ENCODE measurements at regions not wholly inside any gene's neighbourhood (a gene's known extent, or its start where the extent isn't known, plus 50 kb on each side); places are given as distances from the start of the nearest gene placed in this dataset.
A peak's percentile ranks its signal among the peaks of the same experiment; 100 is the strongest.

DNA sequence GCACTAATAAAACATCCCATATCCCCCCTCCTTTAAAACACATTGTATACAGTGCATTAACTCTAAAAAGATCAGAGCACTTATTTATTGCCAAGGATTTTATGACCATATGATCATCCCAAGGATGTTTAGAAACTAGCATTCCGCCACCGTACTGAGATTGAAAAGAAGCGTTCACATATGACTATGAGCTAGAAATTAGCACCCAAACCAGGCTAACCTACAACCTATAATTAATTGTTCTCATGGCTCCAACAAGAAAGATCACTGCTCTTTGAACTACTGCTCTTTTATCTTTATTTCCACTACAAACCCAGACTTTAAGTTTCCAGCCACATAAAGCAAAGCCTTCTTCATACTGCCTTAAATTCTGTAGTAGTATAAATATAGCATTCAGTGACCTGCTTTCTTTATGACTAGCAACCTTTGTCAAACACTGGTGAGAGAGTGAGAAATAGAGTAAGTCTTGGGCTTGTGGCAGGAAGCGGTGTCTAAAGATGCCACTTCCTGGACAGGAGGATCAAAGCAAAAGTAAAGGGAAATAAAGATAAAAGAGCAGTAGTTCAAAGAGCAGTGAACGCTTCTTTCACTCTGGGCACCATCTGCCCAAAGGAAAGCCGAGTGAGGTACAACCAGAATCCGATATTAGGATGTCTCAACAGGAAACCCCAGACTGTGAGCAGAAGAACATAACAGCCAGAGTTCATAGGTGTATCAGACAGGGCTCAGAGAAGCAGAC, 151.1 kb upstream of the ERCC6L2 start:
- no peak overlapping the region for H2AFZ ChIP-seq
- H3K9me2 ChIP-seq (replicated peaks; ENCODE audit: insufficient read depth), result no peaks in the 10 kb centered on the region
- DNase-seq (ENCODE audit: low spot score), result no peak
- peak overlapping the region; percentile 45 for H3K4me2 ChIP-seq
- no peaks in the 10 kb centered on the region for H3K27me3 ChIP-seq
- no peaks in the 10 kb centered on the region for H3K36me3 ChIP-seq (replicated peaks; ENCODE audit: insufficient read depth, low read depth)
- WGBS (ENCODE audit: low lambda C conversion rate, missing lambda C conversion rate), result 27% methylated on average over 7 of the region's 7 CpGs
- peak overlapping the region; percentile 60 for H3K27ac ChIP-seq
- TF ChIP-seq EZH2phosphoT487 (IDR thresholded peaks at IDR 0.05; ENCODE audit: low read depth, severe bottlenecking, unreplicated experiment) (no peak), EZH2 (IDR thresholded peaks at IDR 0.05; ENCODE audit: borderline replicate concordance) (no peak)
- TF ChIP-seq, protein P1, sequence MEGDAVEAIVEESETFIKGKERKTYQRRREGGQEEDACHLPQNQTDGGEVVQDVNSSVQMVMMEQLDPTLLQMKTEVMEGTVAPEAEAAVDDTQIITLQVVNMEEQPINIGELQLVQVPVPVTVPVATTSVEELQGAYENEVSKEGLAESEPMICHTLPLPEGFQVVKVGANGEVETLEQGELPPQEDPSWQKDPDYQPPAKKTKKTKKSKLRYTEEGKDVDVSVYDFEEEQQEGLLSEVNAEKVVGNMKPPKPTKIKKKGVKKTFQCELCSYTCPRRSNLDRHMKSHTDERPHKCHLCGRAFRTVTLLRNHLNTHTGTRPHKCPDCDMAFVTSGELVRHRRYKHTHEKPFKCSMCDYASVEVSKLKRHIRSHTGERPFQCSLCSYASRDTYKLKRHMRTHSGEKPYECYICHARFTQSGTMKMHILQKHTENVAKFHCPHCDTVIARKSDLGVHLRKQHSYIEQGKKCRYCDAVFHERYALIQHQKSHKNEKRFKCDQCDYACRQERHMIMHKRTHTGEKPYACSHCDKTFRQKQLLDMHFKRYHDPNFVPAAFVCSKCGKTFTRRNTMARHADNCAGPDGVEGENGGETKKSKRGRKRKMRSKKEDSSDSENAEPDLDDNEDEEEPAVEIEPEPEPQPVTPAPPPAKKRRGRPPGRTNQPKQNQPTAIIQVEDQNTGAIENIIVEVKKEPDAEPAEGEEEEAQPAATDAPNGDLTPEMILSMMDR (IDR thresholded peaks at IDR 0.05; ENCODE audit: poor library complexity), result no peak
- peaks cover 31% of the 10 kb centered on the region for H3K4me1 ChIP-seq (ENCODE audit: insufficient read depth)
- no peak overlapping the region for H3K4me3 ChIP-seq
- H4K20me1 ChIP-seq (ENCODE audit: insufficient read depth, poor library complexity, severe bottlenecking), result no peaks in the 10 kb centered on the region
- no peaks in the 10 kb centered on the region for H3K9me3 ChIP-seq (ENCODE audit: low read depth)
- no peaks in the 10 kb centered on the region for H3K79me2 ChIP-seq

DNA sequence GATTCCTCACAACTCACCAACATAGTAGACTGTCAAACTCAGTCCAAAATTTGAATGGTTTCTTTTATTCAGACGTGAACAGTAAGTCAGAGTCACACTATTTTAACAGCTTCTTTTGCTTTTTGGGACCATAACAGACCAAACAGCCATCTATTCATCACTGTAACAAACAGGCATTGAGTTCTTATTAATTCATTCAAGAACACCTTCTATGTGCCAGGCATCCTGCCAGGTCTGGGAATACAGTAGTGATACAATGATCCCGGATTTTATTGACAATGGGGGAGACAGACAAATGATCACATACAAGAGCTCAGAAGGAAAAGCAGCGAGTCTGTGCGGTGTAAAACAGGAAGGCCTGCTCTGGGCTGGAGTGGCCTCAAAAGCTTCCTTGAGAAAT, 153.3 kb upstream of the ERCC6L2 start:
- Histone ChIP-seq H3K4me3 (no peak overlapping the region), H3K79me2 (no peaks in the 10 kb centered on the region), H3K36me3 (replicated peaks; ENCODE audit: insufficient read depth, low read depth) (no peaks in the 10 kb centered on the region), H3K9me3 (ENCODE audit: low read depth) (no peaks in the 10 kb centered on the region), H4K20me1 (ENCODE audit: insufficient read depth, poor library complexity, severe bottlenecking) (no peaks in the 10 kb centered on the region), H3K9me2 (replicated peaks; ENCODE audit: insufficient read depth) (no peaks in the 10 kb centered on the region), H3K4me1 (ENCODE audit: insufficient read depth) (peaks cover 35% of the 10 kb centered on the region), H2AFZ (no peak overlapping the region), H3K27me3 (no peaks in the 10 kb centered on the region), H3K27ac (peak overlapping the region; percentile 19), H3K4me2 (no peak overlapping the region)
- TF ChIP-seq EZH2 (IDR thresholded peaks at IDR 0.05; ENCODE audit: borderline replicate concordance) (no peak), EZH2phosphoT487 (IDR thresholded peaks at IDR 0.05; ENCODE audit: low read depth, severe bottlenecking, unreplicated experiment) (no peak)
- TF ChIP-seq, protein P1 (IDR thresholded peaks at IDR 0.05; ENCODE audit: poor library complexity), result no peak
- no peak for DNase-seq (ENCODE audit: low spot score)
- 61% methylated on average over 4 of the region's 4 CpGs for WGBS (ENCODE audit: low lambda C conversion rate, missing lambda C conversion rate)

DNA sequence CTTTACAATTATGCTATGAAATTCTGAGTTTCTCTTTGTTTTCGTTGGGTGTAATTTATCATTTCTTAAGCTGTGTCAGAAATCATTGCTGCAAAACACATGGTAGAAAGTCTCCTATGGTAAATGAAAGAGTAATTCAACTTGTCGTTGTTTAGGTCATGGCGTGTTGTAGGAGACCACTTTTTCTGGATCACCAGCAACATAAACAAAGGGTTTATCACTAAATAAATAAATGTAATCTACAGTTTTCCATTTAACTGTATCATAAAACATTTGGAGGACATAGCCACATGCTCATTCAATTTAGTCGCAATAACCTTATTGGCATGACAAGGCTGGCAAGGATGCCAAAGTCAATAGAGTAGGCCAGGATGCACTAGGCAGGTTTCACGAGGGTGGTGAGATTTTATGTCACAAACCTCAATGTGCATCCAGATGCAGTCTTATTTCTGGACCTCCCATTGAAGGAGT, 154.4 kb upstream of the ERCC6L2 start:
- Histone ChIP-seq H3K4me3 (no peak overlapping the region), H4K20me1 (ENCODE audit: insufficient read depth, poor library complexity, severe bottlenecking) (no peaks in the 10 kb centered on the region), H3K4me1 (ENCODE audit: insufficient read depth) (peaks cover 35% of the 10 kb centered on the region), H3K27ac (peak overlapping the region; percentile 53), H3K4me2 (no peak overlapping the region), H2AFZ (no peak overlapping the region), H3K36me3 (replicated peaks; ENCODE audit: insufficient read depth, low read depth) (no peaks in the 10 kb centered on the region), H3K27me3 (no peaks in the 10 kb centered on the region), H3K79me2 (no peaks in the 10 kb centered on the region), H3K9me3 (ENCODE audit: low read depth) (no peaks in the 10 kb centered on the region), H3K9me2 (replicated peaks; ENCODE audit: insufficient read depth) (no peaks in the 10 kb centered on the region)
- no peak for DNase-seq (ENCODE audit: low spot score)
- WGBS (ENCODE audit: low lambda C conversion rate, missing lambda C conversion rate), result 56% methylated on average over 5 of the region's 5 CpGs
- TF ChIP-seq EZH2 (IDR thresholded peaks at IDR 0.05; ENCODE audit: borderline replicate concordance) (no peak), EZH2phosphoT487 (IDR thresholded peaks at IDR 0.05; ENCODE audit: low read depth, severe bottlenecking, unreplicated experiment) (peak; percentile 70)

DNA sequence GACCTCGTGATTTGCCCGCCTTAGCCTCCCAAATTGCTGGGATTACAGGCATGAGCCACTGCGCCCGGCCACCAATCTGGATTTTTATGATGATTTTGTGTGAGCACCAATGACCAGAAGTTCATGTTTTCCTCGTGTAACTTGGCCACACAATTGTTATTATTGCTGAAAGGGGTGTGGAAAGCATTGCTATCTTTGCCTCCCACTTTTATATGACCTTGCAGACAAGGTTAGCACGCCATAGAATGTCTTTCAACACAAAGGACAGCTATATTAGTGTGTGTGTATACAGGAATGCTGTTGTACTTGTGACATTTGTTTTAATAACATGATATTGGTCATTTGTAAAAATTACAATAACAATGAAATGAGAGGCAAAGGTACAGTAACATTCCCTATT, 155.0 kb upstream of the ERCC6L2 start:
- no peaks in the 10 kb centered on the region for H3K36me3 ChIP-seq (replicated peaks; ENCODE audit: insufficient read depth, low read depth)
- no peak overlapping the region for H2AFZ ChIP-seq
- H3K4me3 ChIP-seq, result no peak overlapping the region
- no peaks in the 10 kb centered on the region for H4K20me1 ChIP-seq (ENCODE audit: insufficient read depth, poor library complexity, severe bottlenecking)
- no peaks in the 10 kb centered on the region for H3K79me2 ChIP-seq
- TF ChIP-seq EZH2phosphoT487 (IDR thresholded peaks at IDR 0.05; ENCODE audit: low read depth, severe bottlenecking, unreplicated experiment) (no peak), EZH2 (IDR thresholded peaks at IDR 0.05; ENCODE audit: borderline replicate concordance) (no peak)
- TF ChIP-seq, protein P1 (IDR thresholded peaks at IDR 0.05; ENCODE audit: poor library complexity), result no peak
- 82% methylated on average over 6 of the region's 6 CpGs for WGBS (ENCODE audit: low lambda C conversion rate, missing lambda C conversion rate)
- H3K27me3 ChIP-seq, result no peaks in the 10 kb centered on the region
- no peaks in the 10 kb centered on the region for H3K9me3 ChIP-seq (ENCODE audit: low read depth)
- H3K4me1 ChIP-seq (ENCODE audit: insufficient read depth), result peaks cover 35% of the 10 kb centered on the region
- no peak overlapping the region for H3K4me2 ChIP-seq
- no peaks in the 10 kb centered on the region for H3K9me2 ChIP-seq (replicated peaks; ENCODE audit: insufficient read depth)
- H3K27ac ChIP-seq, result peak overlapping the region; percentile 53
- DNase-seq (ENCODE audit: low spot score), result no peak
